CD4-positive, alpha-beta T cell treated with Interleukin-6 for 4 hours (primary cell): ENCODE measurements at regions not wholly inside any gene's neighbourhood (a gene's known extent, or its start where the extent isn't known, plus 50 kb on each side); places are given as distances from the start of the nearest gene placed in this dataset.

ENCODE experiments used
- DNase-seq: peaks from one replicate; pipeline ENCODE4 v3.0.0-alpha.2; 2020; ENCODE audit warnings: mixed read lengths

- peak; percentile 7 for DNase-seq
Measured at GRCh38 chr2:234243871-234244565, 193.5 kb downstream of the SPP2 start.

GRCh38 chr2:234242459-234242836, 191.9 kb downstream of the SPP2 start:
- DNase-seq = no peak

GRCh38 chr2:234241656-234242458, 191.4 kb downstream of the SPP2 start:
- DNase-seq = no peak

- DNase-seq = no peak
Measured at GRCh38 chr2:234240917-234241316, 190.4 kb downstream of the SPP2 start.

- no peak for DNase-seq
Measured at GRCh38 chr2:234235191-234235590, 184.7 kb downstream of the SPP2 start.

GRCh38 chr2:234231460-234231859, 181.0 kb downstream of the SPP2 start:
- DNase-seq = no peak

GRCh38 chr2:234219046-234219310, 168.5 kb downstream of the SPP2 start:
- no peak for DNase-seq

GRCh38 chr2:234218266-234219045, 168.0 kb downstream of the SPP2 start:
- DNase-seq = peak; percentile 59

GRCh38 chr2:234212534-234212933, 162.0 kb downstream of the SPP2 start:
- DNase-seq = no peak

- no peak for DNase-seq
Measured at GRCh38 chr2:234211797-234212196, 161.3 kb downstream of the SPP2 start.

GRCh38 chr2:234206738-234207137, 156.2 kb downstream of the SPP2 start:
- no peak for DNase-seq

- DNase-seq = no peak
Measured at GRCh38 chr2:234204480-234204879, 154.0 kb downstream of the SPP2 start.

GRCh38 chr2:234203135-234203984, 152.9 kb downstream of the SPP2 start:
- no peak for DNase-seq

- DNase-seq = no peak
Measured at GRCh38 chr2:234202601-234203000, 152.1 kb downstream of the SPP2 start.

GRCh38 chr2:234199996-234200395, 149.5 kb downstream of the SPP2 start:
- no peak for DNase-seq

- no peak for DNase-seq
Measured at GRCh38 chr2:234198976-234199375, 148.5 kb downstream of the SPP2 start.

GRCh38 chr2:234195516-234195915, 145.0 kb downstream of the SPP2 start:
- no peak for DNase-seq

GRCh38 chr2:234193977-234194563, 143.6 kb downstream of the SPP2 start:
- DNase-seq = no peak

- DNase-seq = no peak
Measured at GRCh38 chr2:234191819-234192407, 141.4 kb downstream of the SPP2 start.

- no peak for DNase-seq
Measured at GRCh38 chr2:234189786-234190300, 139.3 kb downstream of the SPP2 start.

- no peak for DNase-seq
Measured at GRCh38 chr2:234189230-234189629, 138.7 kb downstream of the SPP2 start.

GRCh38 chr2:234187646-234188174, 137.2 kb downstream of the SPP2 start:
- DNase-seq = no peak
